GM19025 (cell line): ENCODE measurements at regions not wholly inside any gene's neighbourhood (a gene's known extent, or its start where the extent isn't known, plus 50 kb on each side); places are given as distances from the start of the nearest gene placed in this dataset.

Source experiments
- ATAC-seq: cut with Tn5 transposase; IDR thresholded peaks from one replicate; pipeline ENCODE4 v1.9.1; 2021; ENCODE audit warnings: mild to moderate bottlenecking, low read depth, moderate library complexity; ENCODE audit not compliant: unreplicated experiment

DNA sequence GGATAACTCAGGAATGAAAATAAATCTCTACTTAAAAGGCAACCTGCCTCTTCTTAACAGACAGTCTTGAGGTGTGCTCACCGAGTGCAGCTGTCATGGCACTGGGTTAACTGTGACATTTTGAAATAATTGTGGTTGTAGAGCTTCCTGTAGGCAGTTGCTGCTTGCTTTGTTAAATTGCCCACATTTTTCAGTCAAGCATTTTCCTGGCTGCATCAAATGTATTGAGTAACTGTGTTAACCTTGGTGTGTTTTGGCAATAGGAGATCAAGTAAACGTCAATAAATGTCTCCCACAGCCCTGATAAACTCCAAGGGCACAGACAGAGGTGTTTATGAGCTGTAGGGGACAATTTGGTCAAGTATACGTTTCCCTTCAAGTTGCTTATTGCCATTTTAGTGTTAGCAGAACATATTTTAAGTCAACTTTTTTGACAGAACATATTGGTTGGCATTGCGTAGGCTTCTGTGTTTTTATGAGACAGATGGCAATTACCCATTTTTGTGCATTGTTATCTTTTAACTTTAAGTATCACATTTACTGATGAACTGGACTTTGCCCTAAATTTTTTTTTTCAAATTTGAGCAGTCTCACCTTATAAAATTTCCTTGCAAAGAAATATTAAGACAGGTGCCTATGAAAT lies 527.4 kb downstream of the C4orf33 start:
- ATAC-seq = no peak

DNA sequence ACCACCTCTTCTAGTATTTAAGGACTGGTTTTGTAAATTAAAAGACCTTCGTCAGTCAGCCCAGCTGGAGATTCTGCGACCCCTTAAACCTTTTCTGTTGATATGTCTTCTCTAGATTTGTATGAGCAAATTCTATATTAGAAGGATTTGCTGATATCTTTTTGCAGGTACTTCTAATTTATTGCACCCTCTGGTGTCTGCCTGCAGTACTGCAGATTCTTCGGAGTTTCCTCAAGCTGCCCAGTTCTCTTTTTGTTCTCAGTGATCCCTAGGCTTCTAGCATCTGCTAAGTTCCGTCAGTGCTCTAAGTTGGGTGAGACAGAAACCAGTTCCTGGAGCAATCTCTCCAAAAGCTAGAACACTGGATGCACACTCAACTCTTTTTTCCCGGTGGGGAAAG lies 545.2 kb downstream of the C4orf33 start:
- ATAC-seq = no peak

DNA sequence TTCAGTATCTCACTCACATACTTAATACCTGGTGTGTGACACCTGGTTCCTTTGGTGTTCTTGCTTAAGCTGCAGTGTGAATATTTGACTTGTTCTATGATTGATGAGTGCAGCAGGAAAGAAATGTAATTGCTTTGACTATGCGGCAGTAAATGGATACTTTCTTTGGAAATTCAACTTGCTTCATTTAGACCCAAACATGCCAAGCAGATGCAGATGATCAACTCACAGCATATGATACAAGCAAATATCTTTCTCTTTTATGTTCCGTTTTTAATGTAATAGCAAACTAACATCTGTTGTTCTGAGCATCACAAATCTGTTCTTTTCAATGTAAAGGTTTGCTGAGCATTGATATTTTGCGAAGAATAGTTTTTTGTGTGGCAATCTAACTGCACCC lies 549.5 kb downstream of the C4orf33 start:
- no peak for ATAC-seq

DNA sequence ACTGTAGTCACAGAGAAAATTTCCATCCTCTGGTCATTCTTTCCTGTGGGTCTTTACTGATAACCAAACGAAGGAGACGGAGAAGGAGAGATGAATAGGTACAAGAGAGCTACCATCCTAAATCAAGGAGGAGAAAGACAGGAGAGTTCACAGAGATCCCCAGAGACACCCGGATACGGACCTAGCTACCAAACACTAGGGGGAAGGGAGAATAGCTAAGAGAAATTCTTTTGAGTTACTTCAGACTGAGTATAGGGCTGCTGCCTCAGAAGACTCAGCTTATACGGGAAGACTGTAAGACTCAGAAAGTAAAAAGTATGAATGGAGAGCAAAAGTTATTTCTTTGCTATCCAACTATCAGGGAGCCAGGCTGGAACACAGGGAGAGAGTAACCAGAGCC lies 572.1 kb downstream of the C4orf33 start:
- no peak for ATAC-seq

DNA sequence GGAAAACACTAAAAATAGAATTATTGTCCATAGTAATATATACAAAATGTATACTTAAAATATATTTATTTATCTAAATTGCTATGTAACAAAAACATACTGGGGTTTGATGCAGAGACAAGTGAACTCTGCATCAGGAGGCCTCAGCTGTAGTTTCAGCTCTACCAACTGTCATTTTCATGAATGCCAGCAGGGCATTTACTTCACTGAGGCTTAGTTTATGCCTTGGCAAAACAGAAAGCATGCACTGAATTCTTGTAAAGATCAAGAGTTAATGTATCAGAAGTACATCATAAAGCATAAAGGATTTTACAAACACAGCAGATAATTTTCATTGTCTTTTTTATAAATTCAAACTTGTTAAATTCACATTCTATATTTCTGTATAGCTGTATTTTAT lies 577.0 kb downstream of the C4orf33 start:
- no peak for ATAC-seq

DNA sequence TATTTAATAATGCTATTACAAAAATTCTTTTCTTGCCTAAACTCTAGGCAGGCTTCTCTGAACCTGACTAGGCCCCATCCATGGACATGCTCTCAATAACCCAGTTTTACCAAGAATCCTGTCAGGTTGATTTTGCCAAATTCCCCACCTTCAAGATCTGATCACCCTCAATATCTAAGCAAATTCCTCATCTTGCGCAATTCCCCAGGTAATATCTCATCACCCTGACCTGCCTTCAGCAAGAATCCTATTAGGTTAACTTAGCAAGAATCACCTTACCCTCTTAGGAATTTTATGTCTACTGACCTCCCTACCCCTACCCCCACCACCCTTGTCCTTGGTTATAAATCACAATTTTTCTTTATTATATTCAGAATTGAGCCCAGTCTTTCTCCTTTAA lies 579.1 kb downstream of the C4orf33 start:
- ATAC-seq = no peak

DNA sequence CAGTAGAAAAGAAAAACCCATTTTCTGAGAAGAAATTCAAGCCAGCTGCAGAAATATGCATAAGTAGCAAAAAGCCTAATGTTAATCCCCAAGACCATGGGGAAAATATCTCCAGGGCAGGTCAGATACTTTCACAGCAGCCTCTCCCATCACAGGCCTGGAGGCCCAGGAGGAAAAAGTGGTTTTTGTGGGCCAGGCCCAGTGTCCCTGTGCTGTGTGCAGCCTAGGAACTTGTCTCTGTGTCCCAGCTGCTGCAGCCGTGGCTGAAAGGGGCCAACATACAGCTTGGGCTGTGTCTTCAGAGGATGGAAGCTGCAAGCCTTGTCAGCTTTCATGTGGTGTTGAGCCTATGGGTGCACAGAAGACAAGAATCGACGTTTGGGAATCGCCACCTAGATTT lies 581.0 kb downstream of the C4orf33 start:
- ATAC-seq = no peak

DNA sequence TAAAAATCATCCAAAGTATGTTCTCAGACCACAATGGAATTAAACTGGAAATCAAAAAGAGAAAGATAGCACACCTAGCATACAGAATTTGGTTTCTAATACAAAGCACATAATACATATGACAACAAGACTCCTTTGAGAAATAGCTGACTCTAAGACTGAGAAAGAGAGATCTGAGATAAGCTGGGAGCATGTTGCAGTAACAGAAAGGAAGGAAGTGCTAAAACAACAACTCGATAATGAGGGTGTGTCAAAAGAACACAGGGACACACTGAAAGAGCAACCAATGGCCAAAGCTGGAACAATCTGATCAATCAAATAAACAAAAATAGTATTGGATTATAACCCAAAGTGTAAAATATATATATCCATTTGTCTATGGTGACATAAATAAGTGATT lies 586.6 kb downstream of the C4orf33 start:
- ATAC-seq = no peak

DNA sequence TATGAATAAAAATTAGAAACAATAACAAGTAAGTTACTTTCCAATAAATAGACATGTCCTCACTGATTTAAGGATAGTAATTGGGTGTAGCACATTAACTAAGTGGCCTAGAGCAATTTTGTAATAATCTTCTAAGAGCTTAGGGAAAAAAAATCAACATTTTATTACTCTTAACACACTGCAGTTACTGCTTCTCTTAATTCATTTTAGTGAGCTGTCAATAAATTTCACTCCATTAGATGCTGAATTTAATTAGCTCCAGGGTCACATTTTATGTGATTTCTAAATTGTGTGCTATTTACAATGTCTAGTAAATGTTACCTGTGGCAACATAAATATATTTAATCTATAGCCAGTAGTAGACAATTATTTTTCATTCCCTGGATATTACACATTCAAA lies 612.0 kb downstream of the C4orf33 start:
- ATAC-seq = no peak

DNA sequence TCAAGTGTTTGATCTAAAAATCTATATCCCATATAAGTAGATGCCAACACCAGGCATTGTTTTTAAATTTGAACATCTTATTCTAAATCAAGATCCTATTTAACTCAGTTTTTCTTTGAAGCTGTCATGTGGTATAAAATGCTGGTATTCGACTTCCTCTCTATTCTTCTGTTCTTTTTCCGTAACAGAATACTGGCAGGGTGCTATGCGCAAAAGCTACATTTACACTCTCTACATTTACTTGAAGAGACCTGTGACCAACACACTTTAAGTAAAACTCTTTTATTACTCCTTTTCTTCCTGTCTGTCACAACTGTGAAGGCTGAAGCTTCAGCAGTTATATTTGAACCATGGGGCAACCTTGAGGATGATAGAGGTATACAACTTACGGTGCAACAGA lies 612.8 kb downstream of the C4orf33 start:
- no peak for ATAC-seq

DNA sequence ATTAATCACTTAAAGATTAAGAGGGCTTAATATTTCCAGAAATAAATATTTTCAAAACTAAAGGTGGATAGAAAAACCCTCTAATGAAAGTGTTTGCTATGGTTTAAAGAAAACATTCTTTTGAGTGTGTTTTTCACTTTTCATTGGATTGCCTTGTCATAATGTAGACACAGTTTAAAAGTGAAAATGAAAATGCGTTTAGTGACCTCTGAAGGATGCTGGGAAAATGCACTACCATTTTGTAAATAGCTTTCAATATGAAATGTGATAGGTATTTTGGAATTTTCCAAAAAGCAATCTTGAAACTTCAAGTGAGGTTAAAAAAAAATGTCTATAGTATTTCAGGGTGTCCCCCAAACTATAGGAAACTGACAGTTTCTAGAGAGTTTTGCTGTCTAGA lies 642.2 kb downstream of the C4orf33 start:
- no peak for ATAC-seq

DNA sequence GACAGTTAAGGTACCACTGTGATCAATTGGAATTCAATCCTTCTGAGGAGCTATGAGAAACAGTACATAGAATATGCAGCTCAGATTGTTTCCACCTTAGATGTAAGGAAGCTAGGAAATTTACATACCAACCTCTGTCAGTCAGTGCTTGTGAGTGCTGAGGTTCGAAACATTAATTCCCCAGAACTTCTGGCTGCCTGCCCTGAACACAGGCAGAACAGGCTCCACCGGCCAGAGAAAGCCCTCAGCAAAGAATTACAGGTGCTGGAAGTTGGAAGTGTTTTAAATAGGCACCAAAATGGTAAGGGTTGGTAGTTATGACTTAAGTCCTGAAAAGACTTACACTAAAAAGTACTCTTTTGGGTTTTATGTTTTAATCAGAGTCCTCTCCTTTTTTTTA lies 651.8 kb downstream of the C4orf33 start:
- ATAC-seq = no peak

DNA sequence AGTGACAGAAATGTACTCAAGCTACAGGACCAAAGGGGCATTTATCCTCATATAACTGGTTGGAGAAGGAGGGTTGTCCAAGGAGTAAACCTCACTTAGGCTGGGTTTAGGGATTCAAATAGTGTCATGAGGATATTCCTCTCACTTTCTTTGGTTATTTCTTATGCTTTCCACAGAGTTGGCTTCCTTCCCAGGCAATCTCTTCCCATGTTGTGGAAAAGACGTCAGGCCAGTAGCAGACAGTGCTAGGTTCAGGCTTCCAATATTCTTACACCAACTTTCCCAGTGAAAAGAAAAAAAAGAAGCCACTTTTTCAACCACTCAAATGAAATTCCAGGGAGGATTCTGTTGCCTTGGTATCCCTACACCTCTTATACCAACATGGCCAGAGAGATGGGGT lies 653.0 kb downstream of the C4orf33 start:
- no peak for ATAC-seq

DNA sequence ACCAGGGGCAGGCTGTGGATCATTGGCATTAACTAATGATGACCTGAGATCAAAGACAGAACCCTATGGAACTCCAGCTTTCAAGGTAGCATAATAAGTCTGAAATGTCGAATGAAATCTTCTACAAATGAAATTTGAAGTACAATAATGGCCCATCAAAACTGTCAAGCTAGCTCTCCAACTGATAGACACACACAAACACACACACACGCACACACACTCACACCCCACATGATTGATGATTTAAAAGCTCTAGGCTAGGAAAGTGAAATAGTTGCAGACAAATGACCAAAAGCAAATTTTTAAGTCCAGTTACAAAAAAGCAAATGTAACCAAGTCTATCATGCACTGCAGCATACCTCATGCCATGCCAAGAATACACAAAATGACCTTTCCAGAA lies 655.7 kb downstream of the C4orf33 start:
- no peak for ATAC-seq

DNA sequence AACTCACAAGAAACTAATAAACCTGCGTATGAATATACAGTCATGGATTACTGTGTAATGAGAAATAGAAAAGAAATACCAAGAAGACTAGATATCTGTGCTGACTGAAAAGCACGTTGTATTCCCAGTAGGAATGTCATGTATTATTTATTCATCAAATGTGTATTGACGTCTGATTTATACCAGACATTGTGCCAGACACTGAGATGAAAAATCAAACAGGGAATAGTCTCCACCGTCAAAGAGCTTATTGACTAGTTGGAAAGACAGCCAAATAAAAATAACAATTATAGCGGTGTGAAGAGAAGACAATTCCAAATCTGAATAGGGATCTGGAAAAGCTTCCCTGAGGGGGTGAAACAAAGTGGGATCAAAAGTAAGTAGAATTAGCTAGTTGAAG lies 687.6 kb downstream of the C4orf33 start:
- ATAC-seq = no peak

DNA sequence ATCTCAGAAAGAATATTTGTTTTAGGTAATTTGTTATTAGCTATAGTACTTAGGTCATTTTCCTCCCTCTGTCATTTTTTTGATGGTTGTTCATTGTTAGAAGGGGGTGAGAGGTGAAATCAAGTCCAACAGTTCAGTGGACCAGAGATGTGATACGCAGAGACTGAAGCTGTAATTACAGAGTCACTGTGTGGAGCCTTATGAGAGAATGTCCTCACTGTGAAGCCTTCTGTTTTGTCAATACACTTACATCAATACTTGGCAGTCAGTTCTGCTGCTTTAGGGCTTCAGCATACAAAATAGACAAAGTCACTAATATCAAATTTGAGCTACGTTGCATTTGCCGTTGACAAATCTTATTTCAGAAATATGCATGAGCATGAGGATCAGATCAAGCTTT lies 692.5 kb downstream of the C4orf33 start:
- no peak for ATAC-seq

DNA sequence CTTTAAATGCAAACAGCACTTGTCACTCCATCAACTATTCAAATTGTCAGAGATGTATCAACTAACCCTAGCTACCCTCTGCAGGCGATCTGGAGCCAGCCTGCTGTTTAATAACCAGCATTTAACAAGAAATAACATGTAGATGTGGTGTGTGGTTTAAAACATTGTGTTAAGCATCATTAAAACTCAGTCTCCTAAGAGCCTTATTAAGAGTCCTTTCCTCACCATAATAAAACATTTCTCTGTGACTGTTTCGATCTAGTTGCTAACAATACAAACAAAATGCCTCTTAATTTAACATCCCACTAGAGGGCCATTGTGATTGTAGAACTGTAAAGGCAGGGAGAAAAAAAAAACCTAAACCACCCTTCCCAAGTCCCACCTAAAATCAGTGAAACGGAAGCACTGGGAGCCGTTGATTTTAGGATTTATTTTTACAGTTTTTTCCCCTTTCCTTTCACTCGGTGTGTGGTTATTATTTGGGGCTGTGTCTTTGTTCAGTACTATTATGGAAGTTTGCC lies 708.6 kb downstream of the C4orf33 start:
- no peak for ATAC-seq

DNA sequence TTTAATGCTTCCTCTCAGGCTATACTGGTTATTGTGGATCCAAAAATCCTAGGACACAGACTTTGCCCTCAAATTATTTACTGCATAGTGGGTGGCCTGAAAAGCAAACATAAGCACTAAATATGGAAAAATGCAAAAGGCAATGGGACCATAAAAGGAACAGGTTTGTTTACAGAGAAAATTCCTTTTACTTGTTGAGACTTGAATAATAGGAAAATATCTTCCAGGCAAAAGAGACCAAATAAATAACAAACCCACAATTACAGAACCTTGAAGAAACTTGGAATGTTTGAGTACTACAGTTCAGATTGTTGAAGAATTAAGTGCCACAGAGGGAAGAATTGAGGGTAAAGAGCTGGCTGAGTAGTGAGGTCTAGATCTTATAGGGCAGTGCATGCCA lies 711.0 kb downstream of the C4orf33 start:
- no peak for ATAC-seq

DNA sequence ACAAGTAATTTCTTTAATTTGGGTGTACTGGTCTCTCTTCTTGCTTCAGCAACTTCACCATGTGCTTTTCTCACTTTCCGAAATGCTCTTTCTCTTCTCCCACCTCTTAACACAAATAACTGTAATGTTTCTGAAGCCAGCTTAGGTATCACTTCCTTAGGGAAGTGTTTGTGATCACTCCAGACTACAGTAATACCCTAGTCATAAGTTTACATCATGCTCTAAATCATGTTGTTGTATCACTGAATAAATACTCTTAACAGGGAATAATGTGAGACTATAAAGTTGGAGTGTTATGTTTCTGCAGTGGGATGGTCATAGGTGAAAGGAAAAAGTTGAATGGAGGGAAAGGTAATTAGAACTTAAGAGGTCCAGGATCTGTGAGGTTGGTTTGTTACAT lies 712.3 kb downstream of the C4orf33 start:
- ATAC-seq = no peak

DNA sequence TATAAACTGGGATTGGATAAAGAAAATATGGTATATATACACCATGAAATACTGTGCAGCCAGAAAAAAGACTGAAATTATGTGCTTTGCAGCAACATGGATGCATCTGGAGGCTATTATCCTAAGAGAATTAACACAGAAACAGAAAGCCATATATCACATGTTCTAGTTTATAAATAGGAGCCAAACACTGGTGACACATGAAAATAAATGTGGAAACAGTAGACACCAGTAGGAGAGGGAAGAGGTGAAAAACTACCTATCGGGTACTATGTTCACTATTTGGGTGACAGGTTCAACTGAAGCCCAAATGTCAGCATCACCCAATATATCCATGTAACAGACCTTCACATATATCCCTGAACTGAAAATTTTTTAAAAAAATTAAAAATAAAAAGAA lies 725.1 kb downstream of the C4orf33 start:
- no peak for ATAC-seq

DNA sequence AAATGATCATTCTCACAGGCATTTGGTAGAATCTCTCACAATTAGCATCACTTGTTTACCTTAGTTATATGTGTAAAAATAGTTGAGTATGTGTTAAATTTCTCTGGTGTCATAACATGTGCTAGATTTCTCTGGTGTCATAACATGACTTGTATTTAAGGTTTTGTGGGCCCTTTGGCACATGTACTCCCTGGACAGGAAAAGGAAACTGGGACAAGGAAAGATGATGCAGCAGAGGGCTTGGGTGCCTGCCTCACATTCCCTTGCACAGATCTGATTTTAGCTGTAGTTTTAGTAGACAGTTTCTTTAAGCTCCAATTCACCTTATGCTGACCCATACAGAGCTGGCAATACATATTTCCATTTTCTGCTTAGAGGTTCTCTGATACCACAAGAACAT lies 726.0 kb downstream of the C4orf33 start:
- no peak for ATAC-seq

DNA sequence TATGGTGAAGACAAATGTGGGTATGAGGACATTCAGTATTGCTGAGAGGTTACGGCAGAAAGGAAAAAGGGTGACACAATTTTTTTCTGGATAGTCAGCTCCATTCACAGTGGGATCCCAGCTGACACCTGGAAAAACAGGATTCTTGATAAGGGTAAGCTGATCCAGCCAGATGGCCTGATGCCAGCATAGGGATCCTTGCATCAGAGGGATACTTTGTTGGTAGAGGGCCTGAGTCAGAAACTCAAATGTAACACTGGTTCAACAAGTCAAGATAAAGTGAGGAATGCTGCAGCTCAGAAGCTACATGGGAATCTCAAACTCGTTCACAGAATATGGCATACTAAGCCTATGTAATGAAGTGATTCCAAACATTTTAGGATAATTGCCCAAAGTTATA lies 726.7 kb downstream of the C4orf33 start:
- no peak for ATAC-seq

DNA sequence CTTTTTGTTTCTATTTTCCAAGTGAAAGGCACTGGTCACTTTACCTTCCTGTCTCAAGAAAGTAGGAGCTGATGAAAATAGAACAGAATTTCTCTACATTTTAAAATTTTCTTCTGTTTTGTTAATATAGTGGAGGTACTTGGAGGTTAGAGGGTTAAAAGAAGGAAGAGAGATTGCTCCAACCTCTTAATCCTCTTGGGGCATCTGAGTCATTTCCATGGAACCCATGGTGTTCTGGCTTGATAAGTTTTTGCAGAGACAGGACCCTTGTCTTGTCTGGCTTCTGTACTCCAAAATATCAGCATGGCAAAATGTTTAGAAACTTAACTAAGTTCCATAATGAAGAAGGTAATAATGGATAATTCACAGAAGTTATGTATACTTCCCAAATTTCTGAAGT lies 727.2 kb downstream of the C4orf33 start:
- no peak for ATAC-seq
